RWPE1 (cell line): ENCODE measurements at regions not wholly inside any gene's neighbourhood (a gene's known extent, or its start where the extent isn't known, plus 50 kb on each side); places are given as distances from the start of the nearest gene placed in this dataset.

ENCODE experiments used
- CTCF ChIA-PET: fragments of 350-600 bp; sonication (Branson Sonifier 250); formaldehyde crosslinking; extraction: SDS; loops from one replicate; lab custom pipeline; 2021; lab: Yijun Ruan, JAX
- POLR2A ChIA-PET: fragments of 400-600 bp; formaldehyde crosslinking; extraction: SDS; loops from one replicate; lab custom pipeline; 2020; ENCODE audit warnings: antibody characterized with exemption; ENCODE audit not compliant: low non-redundant PET; lab: Yijun Ruan, JAX
- DNase-seq: peaks from one replicate; pipeline ENCODE4 v3.0.0; 2012; ENCODE audit warnings: low spot score
- H3K27ac ChIP-seq: fragments of 450-650 bp; 2 replicates; pipeline ENCODE4 v1.5.1; 2017
- TF ChIP-seq, protein P1 (sequence below): fragments of 450-650 bp; conservative IDR thresholded peaks from 2 replicates; pipeline ENCODE4 v1.5.1; 2017; ENCODE audit warnings: low read depth, mild to moderate bottlenecking

DNA sequence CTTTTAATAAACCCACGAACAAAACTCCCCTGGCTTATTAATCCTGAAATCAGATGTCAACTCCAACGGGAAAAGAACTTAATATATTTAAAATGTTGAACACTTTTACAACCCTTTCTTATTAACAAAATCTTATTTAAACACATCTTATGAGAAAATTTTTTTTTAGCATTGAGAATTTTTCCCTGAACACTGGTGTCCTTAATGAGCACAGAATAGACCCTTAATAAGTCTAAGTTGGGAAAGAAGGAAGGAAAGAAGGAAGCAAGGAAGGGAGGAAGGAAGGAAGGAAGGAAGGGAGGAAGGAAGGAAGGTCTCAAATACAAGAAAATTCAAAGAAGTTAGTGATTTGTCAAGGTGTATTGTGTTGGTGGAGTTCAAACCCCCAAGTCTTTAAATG lies 129.2 kb upstream of the COL1A2 start:
- TF ChIP-seq, protein P1, sequence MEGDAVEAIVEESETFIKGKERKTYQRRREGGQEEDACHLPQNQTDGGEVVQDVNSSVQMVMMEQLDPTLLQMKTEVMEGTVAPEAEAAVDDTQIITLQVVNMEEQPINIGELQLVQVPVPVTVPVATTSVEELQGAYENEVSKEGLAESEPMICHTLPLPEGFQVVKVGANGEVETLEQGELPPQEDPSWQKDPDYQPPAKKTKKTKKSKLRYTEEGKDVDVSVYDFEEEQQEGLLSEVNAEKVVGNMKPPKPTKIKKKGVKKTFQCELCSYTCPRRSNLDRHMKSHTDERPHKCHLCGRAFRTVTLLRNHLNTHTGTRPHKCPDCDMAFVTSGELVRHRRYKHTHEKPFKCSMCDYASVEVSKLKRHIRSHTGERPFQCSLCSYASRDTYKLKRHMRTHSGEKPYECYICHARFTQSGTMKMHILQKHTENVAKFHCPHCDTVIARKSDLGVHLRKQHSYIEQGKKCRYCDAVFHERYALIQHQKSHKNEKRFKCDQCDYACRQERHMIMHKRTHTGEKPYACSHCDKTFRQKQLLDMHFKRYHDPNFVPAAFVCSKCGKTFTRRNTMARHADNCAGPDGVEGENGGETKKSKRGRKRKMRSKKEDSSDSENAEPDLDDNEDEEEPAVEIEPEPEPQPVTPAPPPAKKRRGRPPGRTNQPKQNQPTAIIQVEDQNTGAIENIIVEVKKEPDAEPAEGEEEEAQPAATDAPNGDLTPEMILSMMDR = no peak
- no peak overlapping the region for H3K27ac ChIP-seq
- no peak for DNase-seq
- POLR2A ChIA-PET = no interaction called here
- CTCF ChIA-PET = no interaction called here

DNA sequence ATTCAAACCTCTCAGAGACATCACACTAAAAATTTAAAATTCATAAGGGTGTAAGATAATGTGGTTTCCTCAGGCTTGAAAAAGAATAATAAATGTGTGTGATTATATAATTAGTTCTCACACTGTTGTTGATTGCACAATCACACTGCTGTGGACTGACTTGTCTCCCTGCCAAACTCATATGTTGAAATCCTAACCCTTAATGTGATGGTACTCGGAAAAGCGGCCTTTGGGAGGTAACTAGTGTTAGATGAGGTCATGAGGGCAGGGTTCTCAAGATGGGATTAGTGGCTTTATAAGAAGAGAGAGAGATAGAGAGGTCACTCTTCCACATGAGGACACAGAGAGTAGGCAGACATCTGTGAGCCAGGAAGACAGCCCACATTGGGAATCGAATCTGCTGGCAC lies 128.5 kb upstream of the COL1A2 start:
- no peak overlapping the region for H3K27ac ChIP-seq
- TF ChIP-seq, protein P1 = no peak
- ChIA-PET CTCF (no interaction called here), POLR2A (no interaction called here)
- peak; percentile 19 for DNase-seq

DNA sequence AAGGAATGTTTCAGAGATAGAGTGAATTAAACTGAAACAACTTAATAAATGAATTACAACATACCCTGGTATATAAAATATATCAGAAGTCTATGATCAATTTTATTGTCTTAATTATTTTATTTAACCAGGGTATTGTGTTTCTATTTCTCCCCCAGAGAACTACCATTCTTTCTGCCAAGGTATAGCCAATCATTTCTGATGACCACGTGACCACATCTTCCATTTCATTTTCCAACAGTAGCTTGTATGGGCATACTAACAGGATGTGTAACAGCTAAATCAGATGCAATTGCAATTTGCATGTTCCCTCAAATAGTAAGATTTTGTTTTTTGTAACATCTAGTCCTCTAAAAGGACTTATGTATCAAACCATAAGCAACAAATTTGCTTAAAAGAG lies 123.9 kb upstream of the COL1A2 start:
- TF ChIP-seq, protein P1 = no peak
- no peak overlapping the region for H3K27ac ChIP-seq
- CTCF ChIA-PET = no interaction called here
- POLR2A ChIA-PET = no interaction called here
- DNase-seq = no peak

DNA sequence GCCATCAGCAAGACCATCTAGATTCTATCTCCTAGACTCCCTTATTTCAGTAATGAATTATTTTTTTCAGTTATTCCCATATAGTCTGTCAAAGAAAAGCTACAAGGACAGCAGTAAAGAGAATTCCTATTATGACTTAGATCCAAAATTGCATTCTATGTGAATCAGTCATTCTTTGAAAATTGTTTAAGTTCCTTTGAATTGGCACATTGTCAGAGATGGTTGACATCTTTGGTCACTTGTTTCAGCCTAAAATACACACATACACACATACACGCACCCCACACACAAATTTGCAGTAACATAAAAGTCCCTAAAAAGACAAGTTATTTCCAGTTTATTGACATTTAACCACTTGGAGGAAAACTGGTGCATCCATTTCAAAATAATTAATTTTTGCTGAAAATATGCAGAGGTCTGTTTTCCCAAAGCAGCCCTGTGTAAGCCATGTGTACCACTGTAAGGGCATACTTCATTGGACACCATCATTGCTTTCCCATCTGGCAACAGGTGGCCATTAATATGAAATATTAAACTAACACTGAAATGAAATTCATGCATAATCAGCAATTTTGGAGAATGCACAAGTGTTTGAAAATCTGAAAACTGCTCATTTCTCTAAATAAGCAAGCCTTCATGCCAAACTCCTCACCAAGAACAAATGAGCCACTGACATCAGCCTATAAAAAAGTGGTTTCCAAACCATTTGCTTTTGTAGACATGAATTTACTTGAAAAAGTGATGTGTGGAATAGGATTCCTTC lies 121.7 kb upstream of the COL1A2 start:
- ChIA-PET CTCF (no interaction called here), POLR2A (no interaction called here)
- TF ChIP-seq, protein P1 = no peak
- H3K27ac ChIP-seq = no peak overlapping the region
- no peak for DNase-seq

DNA sequence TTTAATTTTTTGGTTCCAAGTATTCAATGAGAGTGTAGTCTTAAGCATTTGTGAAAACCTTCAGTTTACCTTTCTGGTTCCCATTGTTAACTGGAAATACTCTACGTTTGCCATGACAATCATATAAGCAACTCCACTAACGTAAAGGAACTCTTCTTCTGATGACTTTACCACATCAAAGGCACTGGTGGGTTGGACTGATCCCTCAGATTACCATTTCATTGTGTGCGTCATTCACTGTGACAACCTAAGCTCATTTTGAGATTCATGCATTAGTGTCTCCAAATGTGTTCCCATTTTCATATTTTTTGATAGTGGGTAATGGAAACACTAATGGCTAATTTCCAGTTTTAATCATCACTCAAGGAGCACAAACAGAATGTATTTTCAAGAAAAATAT lies 119.9 kb upstream of the COL1A2 start:
- DNase-seq = no peak
- TF ChIP-seq, protein P1 = no peak
- ChIA-PET CTCF (interaction anchor here (0.5 kb wide), 2 partner anchors 415 to 1127 kb away, joined by 3 read pairs; no protein-coding TSS in a partner anchor), POLR2A (no interaction called here)
- H3K27ac ChIP-seq = no peak overlapping the region

DNA sequence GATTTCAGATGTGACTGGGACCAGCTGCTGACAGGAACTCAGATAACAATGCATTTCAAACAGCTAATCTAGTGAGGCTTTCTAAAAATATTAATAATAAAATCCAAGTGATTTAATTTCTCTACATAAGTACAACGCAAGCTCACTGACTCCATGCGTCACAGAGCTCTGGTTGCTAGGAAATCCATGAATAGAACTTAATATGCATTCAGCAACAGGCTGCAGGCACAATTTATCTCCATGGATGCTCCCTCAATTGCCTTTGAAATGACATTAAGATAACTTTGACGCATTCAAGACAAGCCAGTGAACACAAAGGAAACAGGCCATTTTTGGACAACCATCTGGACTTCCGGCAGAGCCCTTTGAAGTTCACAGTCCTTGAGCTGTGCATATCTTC lies 118.7 kb upstream of the COL1A2 start:
- no peak for DNase-seq
- no peak overlapping the region for H3K27ac ChIP-seq
- ChIA-PET POLR2A (no interaction called here), CTCF (interaction anchor here (1.4 kb wide), 1 partner anchor 119 kb away, joined by 5 read pairs; no protein-coding TSS in a partner anchor)
- TF ChIP-seq, protein P1 = no peak
